Natural killer cell (primary cell): ENCODE measurements at regions not wholly inside any gene's neighbourhood (a gene's known extent, or its start where the extent isn't known, plus 50 kb on each side); places are given as distances from the start of the nearest gene placed in this dataset.

Experiments
- ATAC-seq, 3 donors: fragments of 150-1000 bp in 2 of 3; fragments of 200-7000 bp in 1 of 3; cut with Tn5 transposase; 1 replicate in 1 of 3; 2 replicates in 2 of 3; pipeline ENCODE4 v1.10.0; 2021; ENCODE audit warnings: mild to moderate bottlenecking in 2 of 3, moderate library complexity in 2 of 3
- DNase-seq, 2 donors: peaks; one replicate each; pipeline versions ENCODE4 v3.0.0 to v3.0.0-alpha.2; 2013 to 2021; ENCODE audit warnings: mixed read lengths in 1 of 2
- H3K27ac ChIP-seq: one replicate; pipeline ENCODE4 v1.5.1; 2013; ENCODE audit warnings: mild to moderate bottlenecking, low read length
- H3K27me3 ChIP-seq: one replicate; pipeline ENCODE4 v1.6.1; 2013; ENCODE audit warnings: low read length; ENCODE audit not compliant: control insufficient read depth, insufficient read depth
- H3K36me3 ChIP-seq: one replicate; pipeline ENCODE4 v1.6.1; 2013; ENCODE audit warnings: low read length; ENCODE audit not compliant: control insufficient read depth, insufficient read depth
- H3K4me1 ChIP-seq: one replicate; pipeline ENCODE4 v1.6.1; 2013; ENCODE audit warnings: low read length; ENCODE audit not compliant: control insufficient read depth, insufficient read depth
- H3K4me3 ChIP-seq: one replicate; pipeline ENCODE4 v1.5.1; 2013; ENCODE audit warnings: low read length
- H3K9me3 ChIP-seq: one replicate; pipeline ENCODE4 v1.6.1; 2013; ENCODE audit warnings: low read length; ENCODE audit not compliant: control insufficient read depth, insufficient read depth
- H3K27ac Mint-ChIP-seq, 2 donors: one replicate each; pipeline ENCODE4 v1.8.0; 2022; ENCODE audit warnings: mild to moderate bottlenecking in 2 of 2, mixed read lengths in 2 of 2, moderate library complexity in 1 of 2
- H3K27me3 Mint-ChIP-seq, 2 donors: one replicate each; pipeline ENCODE4 v1.8.0; 2022; ENCODE audit warnings: low read depth in 2 of 2, mixed read lengths in 2 of 2
- H3K36me3 Mint-ChIP-seq: one replicate; pipeline ENCODE4 v1.8.0; 2022; ENCODE audit warnings: mixed read lengths
- H3K4me1 Mint-ChIP-seq, 2 donors: one replicate each; pipeline ENCODE4 v1.8.0; 2022; ENCODE audit warnings: mixed read lengths in 2 of 2
- H3K4me3 Mint-ChIP-seq: one replicate; pipeline ENCODE4 v1.8.0; 2022; ENCODE audit warnings: mild to moderate bottlenecking, moderate library complexity, mixed read lengths
- H3K9me3 Mint-ChIP-seq, 2 donors: one replicate each; pipeline ENCODE4 v1.8.0; 2022; ENCODE audit warnings: mixed read lengths in 2 of 2
- WGBS: methylation state at CpG from one replicate; pipeline ENCODE4 v1.1.7; 2013; ENCODE audit warnings: missing lambda C conversion rate; ENCODE audit not compliant: insufficient coverage; 5-methylcytosine and 5-hydroxymethylcytosine counted together
- intact Hi-C: fragments of 100-400 bp; cut with micrococcal nuclease; formaldehyde crosslinking; loops from one replicate; pipeline ENCODE4 v1.14.2; 2022
- TF ChIP-seq, protein P1 (sequence below): fragments of 200-600 bp; IDR thresholded peaks from one replicate; pipeline ENCODE4 v1.8.0; 2022; ENCODE audit warnings: antibody characterized with exemption

DNA sequence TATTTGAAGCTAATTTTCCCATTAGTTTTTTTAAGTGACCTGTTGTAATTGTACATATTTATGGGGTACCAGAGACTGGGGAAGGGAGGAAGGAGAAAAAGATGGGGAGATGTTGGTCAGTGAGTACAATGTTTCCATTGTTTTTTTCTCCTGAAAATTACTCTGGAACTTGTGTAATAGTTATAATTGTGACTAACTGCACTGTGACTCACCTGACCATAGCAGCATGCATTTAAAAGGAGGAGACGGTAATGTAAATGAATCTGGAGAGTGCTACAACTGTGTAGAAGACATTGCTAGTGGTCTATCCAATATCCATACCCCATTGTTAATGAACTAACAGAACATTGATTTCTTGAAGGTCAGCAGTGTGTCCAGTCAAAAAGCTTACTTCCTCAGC is 133.4 kb downstream of the RFPL4B start:
- Mint-ChIP-seq H3K36me3 (no peaks in the 10 kb centered on the region), H3K9me3 (peaks cover 4 to 13% of the 10 kb centered on the region in 2 donors), H3K27me3 (no peaks in the 10 kb centered on the region), H3K27ac (no peak overlapping the region), H3K4me1 (no peaks in the 10 kb centered on the region), H3K4me3 (no peak overlapping the region)
- ATAC-seq (no peak), DNase-seq (no peak)
- WGBS: no CpG with 5 or more reads among the region's 1 CpG
- Histone ChIP-seq H3K9me3 (no peaks in the 10 kb centered on the region), H3K4me1 (no peaks in the 10 kb centered on the region), H3K27me3 (no peaks in the 10 kb centered on the region), H3K36me3 (no peaks in the 10 kb centered on the region), H3K27ac (no peak overlapping the region), H3K4me3 (no peak overlapping the region)
- TF ChIP-seq, protein P1, sequence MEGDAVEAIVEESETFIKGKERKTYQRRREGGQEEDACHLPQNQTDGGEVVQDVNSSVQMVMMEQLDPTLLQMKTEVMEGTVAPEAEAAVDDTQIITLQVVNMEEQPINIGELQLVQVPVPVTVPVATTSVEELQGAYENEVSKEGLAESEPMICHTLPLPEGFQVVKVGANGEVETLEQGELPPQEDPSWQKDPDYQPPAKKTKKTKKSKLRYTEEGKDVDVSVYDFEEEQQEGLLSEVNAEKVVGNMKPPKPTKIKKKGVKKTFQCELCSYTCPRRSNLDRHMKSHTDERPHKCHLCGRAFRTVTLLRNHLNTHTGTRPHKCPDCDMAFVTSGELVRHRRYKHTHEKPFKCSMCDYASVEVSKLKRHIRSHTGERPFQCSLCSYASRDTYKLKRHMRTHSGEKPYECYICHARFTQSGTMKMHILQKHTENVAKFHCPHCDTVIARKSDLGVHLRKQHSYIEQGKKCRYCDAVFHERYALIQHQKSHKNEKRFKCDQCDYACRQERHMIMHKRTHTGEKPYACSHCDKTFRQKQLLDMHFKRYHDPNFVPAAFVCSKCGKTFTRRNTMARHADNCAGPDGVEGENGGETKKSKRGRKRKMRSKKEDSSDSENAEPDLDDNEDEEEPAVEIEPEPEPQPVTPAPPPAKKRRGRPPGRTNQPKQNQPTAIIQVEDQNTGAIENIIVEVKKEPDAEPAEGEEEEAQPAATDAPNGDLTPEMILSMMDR: no peak
- intact Hi-C loops: no loop called here

DNA sequence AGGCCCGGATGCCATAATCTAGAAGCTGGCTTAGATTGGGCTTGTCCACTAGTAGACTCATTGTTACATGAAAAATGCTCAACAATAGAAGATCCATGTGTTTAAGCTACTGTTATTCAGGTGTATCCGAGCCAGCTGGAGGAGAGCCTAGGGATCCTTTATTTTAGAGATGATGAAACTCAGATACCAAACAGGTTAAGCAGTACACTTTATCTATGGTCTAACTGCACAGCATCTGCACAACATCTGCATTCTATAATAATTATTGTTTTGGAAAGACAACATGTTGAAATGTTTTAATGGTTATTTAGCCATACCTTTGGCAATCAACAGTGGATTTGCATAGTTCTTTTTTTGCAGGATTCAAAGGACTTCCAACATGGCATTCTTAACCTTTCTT is 134.1 kb downstream of the RFPL4B start:
- 91% methylated on average over 1 of the region's 2 CpGs for WGBS
- ATAC-seq: no peak
- no peak overlapping the region for H3K4me3 ChIP-seq
- H3K4me1 ChIP-seq: no peaks in the 10 kb centered on the region
- H3K27me3 ChIP-seq: no peaks in the 10 kb centered on the region
- DNase-seq: no peak
- H3K27ac Mint-ChIP-seq: no peak overlapping the region
- no peaks in the 10 kb centered on the region for H3K4me1 Mint-ChIP-seq
- H3K36me3 Mint-ChIP-seq: no peaks in the 10 kb centered on the region
- no peaks in the 10 kb centered on the region for H3K36me3 ChIP-seq
- intact Hi-C loops: no loop called here
- TF ChIP-seq, protein P1: no peak
- no peaks in the 10 kb centered on the region for H3K9me3 ChIP-seq
- H3K27ac ChIP-seq: no peak overlapping the region
- H3K9me3 Mint-ChIP-seq: peaks cover 4 to 13% of the 10 kb centered on the region in 2 donors
- H3K27me3 Mint-ChIP-seq: no peaks in the 10 kb centered on the region
- no peak overlapping the region for H3K4me3 Mint-ChIP-seq

DNA sequence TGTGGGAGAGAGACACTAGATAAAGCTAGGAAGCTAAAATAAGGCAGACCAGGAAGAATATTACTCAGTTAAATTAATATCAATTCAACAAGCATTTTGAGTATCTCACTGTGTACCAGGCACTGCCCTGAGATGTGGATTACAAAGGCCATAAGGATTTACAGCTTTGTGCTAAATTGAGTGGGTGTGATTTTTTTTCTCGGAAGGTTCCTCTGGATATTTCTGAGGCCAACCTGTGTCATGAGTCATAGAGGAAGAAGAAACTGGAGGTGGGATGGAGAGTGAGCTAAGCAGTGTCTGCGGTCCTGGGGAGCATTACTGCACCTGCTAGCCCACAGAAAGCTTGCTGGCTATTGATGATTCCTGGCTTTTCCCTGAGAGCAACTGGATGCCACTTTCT is 135.2 kb downstream of the RFPL4B start:
- Histone ChIP-seq H3K27ac (no peak overlapping the region), H3K36me3 (no peaks in the 10 kb centered on the region), H3K27me3 (no peaks in the 10 kb centered on the region), H3K9me3 (no peaks in the 10 kb centered on the region), H3K4me3 (no peak overlapping the region), H3K4me1 (no peaks in the 10 kb centered on the region)
- intact Hi-C loops: no loop called here
- TF ChIP-seq, protein P1: no peak
- WGBS: 90% methylated on average over 2 of the region's 2 CpGs
- Mint-ChIP-seq H3K27me3 (no peaks in the 10 kb centered on the region), H3K36me3 (no peaks in the 10 kb centered on the region), H3K4me1 (no peaks in the 10 kb centered on the region), H3K9me3 (peaks cover 4 to 13% of the 10 kb centered on the region in 2 donors), H3K27ac (no peak overlapping the region), H3K4me3 (no peak overlapping the region)
- ATAC-seq (no peak), DNase-seq (no peak)

DNA sequence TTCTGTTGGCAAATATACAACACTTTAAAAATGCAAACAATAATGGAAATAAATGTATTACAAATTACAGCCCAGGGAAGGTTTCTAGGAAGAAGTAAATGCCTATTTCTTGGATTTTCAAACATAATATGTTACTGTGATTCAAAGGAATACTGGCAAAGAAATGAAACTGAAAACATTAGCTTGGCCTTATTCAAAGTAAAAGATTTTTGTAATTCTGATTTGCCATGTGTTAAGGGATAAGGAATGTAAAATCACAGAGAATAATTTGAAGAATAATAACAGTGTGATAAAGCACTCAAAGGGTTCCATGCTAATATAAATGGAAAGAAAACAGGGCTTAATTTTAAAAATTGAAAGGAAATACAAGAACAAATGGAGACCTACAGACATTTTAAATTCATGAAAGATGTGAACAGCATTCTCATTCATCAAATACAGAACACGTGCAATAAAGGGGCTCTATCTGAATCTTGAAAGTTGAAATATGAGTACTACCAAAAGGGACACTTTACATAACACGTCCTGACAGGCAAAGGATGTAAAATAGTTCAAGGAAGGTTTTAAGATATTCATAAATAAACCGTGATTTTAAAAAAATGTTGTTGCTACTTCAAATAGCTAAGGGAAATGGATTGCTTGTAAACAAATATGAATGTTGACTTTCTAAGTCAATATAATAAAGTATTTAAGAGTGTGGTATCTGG is 138.1 kb downstream of the RFPL4B start:
- H3K4me3 Mint-ChIP-seq: no peak overlapping the region
- no peaks in the 10 kb centered on the region for H3K36me3 Mint-ChIP-seq
- H3K27ac Mint-ChIP-seq: no peak overlapping the region

More for the DNA sequence above, 138.1 kb downstream of the RFPL4B start:
- Histone ChIP-seq H3K27me3 (no peaks in the 10 kb centered on the region), H3K9me3 (no peaks in the 10 kb centered on the region), H3K36me3 (no peaks in the 10 kb centered on the region), H3K27ac (no peak overlapping the region), H3K4me1 (no peaks in the 10 kb centered on the region), H3K4me3 (no peak overlapping the region)
- 100% methylated on average over 2 of the region's 3 CpGs for WGBS
- H3K9me3 Mint-ChIP-seq: peaks cover 7 to 11% of the 10 kb centered on the region in 2 donors
- no peak for DNase-seq
- H3K4me1 Mint-ChIP-seq: no peaks in the 10 kb centered on the region
- TF ChIP-seq, protein P1: no peak
- no peak for ATAC-seq
- intact Hi-C loops: no loop called here
- no peaks in the 10 kb centered on the region for H3K27me3 Mint-ChIP-seq
